GM19351 (cell line): ENCODE measurements at regions not wholly inside any gene's neighbourhood (a gene's known extent, or its start where the extent isn't known, plus 50 kb on each side); places are given as distances from the start of the nearest gene placed in this dataset.

ENCODE experiments used
- ATAC-seq: cut with Tn5 transposase; IDR thresholded peaks from one replicate; pipeline ENCODE4 v1.9.1; 2021; ENCODE audit warnings: mild to moderate bottlenecking, moderate library complexity; ENCODE audit not compliant: unreplicated experiment

- ATAC-seq: no peak
These were observed 81.9 kb upstream of the MBOAT2 start for GRCh38 chr2:9085353-9085752.

- ATAC-seq: no peak
These were observed 79.8 kb upstream of the MBOAT2 start for GRCh38 chr2:9083287-9083686.

- ATAC-seq: no peak
These were observed 78.7 kb upstream of the MBOAT2 start for GRCh38 chr2:9082158-9082557.

- no peak for ATAC-seq
These were observed 78.3 kb upstream of the MBOAT2 start for GRCh38 chr2:9081750-9082149.

- no peak for ATAC-seq
These were observed 74.9 kb upstream of the MBOAT2 start for GRCh38 chr2:9078405-9078804.

- no peak for ATAC-seq
These were observed 74.2 kb upstream of the MBOAT2 start for GRCh38 chr2:9077691-9078090.

GRCh38 chr2:9076755-9077154 is 73.3 kb upstream of the MBOAT2 start:
- no peak for ATAC-seq

- no peak for ATAC-seq
These were observed 72.7 kb upstream of the MBOAT2 start for GRCh38 chr2:9076210-9076609.

GRCh38 chr2:9074930-9075329 is 71.4 kb upstream of the MBOAT2 start:
- ATAC-seq: no peak

GRCh38 chr2:9071584-9072124 is 68.2 kb upstream of the MBOAT2 start:
- no peak for ATAC-seq

- ATAC-seq: no peak
These were observed 67.5 kb upstream of the MBOAT2 start for GRCh38 chr2:9071032-9071431.

- ATAC-seq: no peak
These were observed 66.1 kb upstream of the MBOAT2 start for GRCh38 chr2:9069543-9069942.

GRCh38 chr2:9065901-9066300 is 62.4 kb upstream of the MBOAT2 start:
- ATAC-seq: no peak

GRCh38 chr2:9063023-9063606 is 59.6 kb upstream of the MBOAT2 start:
- no peak for ATAC-seq

GRCh38 chr2:9060819-9061218 is 57.3 kb upstream of the MBOAT2 start:
- no peak for ATAC-seq

- ATAC-seq: no peak
These were observed 54.7 kb upstream of the MBOAT2 start for GRCh38 chr2:9057939-9058761.

- no peak for ATAC-seq
These were observed 52.0 kb upstream of the MBOAT2 start for GRCh38 chr2:9055471-9055870.

GRCh38 chr2:9053534-9053931 is 50.0 kb upstream of the MBOAT2 start:
- ATAC-seq: no peak
